IMR-90 (cell line): ENCODE measurements at regions not wholly inside any gene's neighbourhood (a gene's known extent, or its start where the extent isn't known, plus 50 kb on each side); places are given as distances from the start of the nearest gene placed in this dataset.

ENCODE experiments used
- ATAC-seq: fragments of 200-7000 bp; cut with Tn5 transposase; 2 replicates; pipeline ENCODE4 v1.9.1; 2020; ENCODE audit warnings: low read depth, mild to moderate bottlenecking, moderate library complexity
- BruUV-seq: library from RNA; stranded (reverse); fragments of 400-500 nt; replicated peaks from 2 replicates; lab custom pipeline; 2021; lab: Mats Ljungman, UMichigan
- CTCF ChIA-PET: fragments of 300-600 bp; formaldehyde crosslinking; extraction: SDS; loops from one replicate; lab custom pipeline; 2021; ENCODE audit warnings: antibody characterized with exemption; lab: Yijun Ruan, JAX
- POLR2A ChIA-PET: fragments of 300-600 bp; sonication (Branson Sonifier 250); formaldehyde crosslinking; loops from one replicate; lab custom pipeline; 2022; ENCODE audit warnings: antibody characterized with exemption; ENCODE audit not compliant: unreplicated experiment; lab: Charles Lee
- DNase-seq: peaks from one replicate; pipeline ENCODE4 v3.0.0; 2013
- H2AFZ ChIP-seq: replicated peaks from 2 replicates; pipeline ENCODE3; 2013; ENCODE audit warnings: low read length, mild to moderate bottlenecking; ENCODE audit not compliant: poor library complexity
- H2AK5ac ChIP-seq: 2 replicates; pipeline ENCODE4 v1.6.1; 2013; ENCODE audit warnings: low read depth, low read length, inconsistent platforms
- H2AK9ac ChIP-seq: replicated peaks from 2 replicates; pipeline ENCODE3; 2013; ENCODE audit warnings: mild to moderate bottlenecking, low read depth, low read length, moderate library complexity; ENCODE audit not compliant: poor library complexity
- H2BK120ac ChIP-seq: 2 replicates; pipeline ENCODE4 v1.6.1; 2013; ENCODE audit warnings: low read depth, low read length, inconsistent platforms
- H2BK15ac ChIP-seq: 3 replicates; pipeline ENCODE4 v1.6.1; 2013; ENCODE audit warnings: low read depth, low read length, inconsistent platforms
- H2BK20ac ChIP-seq: 2 replicates; pipeline ENCODE4 v1.6.1; 2013; ENCODE audit warnings: low read depth, mild to moderate bottlenecking, inconsistent platforms, low read length, moderate library complexity
- H2BK5ac ChIP-seq: 2 replicates; pipeline ENCODE4 v1.6.1; 2013; ENCODE audit warnings: mild to moderate bottlenecking, low read depth, low read length, inconsistent platforms; ENCODE audit not compliant: poor library complexity, severe bottlenecking
- H3K14ac ChIP-seq: replicated peaks from 2 replicates; pipeline ENCODE4 v1.6.1; 2013; ENCODE audit warnings: low read depth, low read length, inconsistent platforms
- H3K18ac ChIP-seq: 2 replicates; pipeline ENCODE4 v1.6.1; 2013; ENCODE audit warnings: low read depth, low read length, control low read depth
- H3K23ac ChIP-seq: 2 replicates; pipeline ENCODE4 v1.6.1; 2013; ENCODE audit warnings: low read depth, low read length, inconsistent platforms
- H3K27ac ChIP-seq: 2 replicates; pipeline ENCODE4 v1.5.1; 2013; ENCODE audit warnings: mild to moderate bottlenecking, control low read depth, low read length; ENCODE audit not compliant: insufficient read depth
- H3K27me3 ChIP-seq: 2 replicates; pipeline ENCODE4 v1.6.1; 2013; ENCODE audit warnings: low read length; ENCODE audit not compliant: control insufficient read depth, insufficient read depth
- H3K36me3 ChIP-seq: 2 replicates; pipeline ENCODE4 v1.6.1; 2013; ENCODE audit warnings: low read length, mixed read lengths; ENCODE audit not compliant: control insufficient read depth, insufficient read depth
- H3K4ac ChIP-seq: 2 replicates; pipeline ENCODE4 v1.6.1; 2013; ENCODE audit warnings: low read depth, low read length, inconsistent platforms
- H3K4me1 ChIP-seq: 2 replicates; pipeline ENCODE4 v1.6.1; 2013; ENCODE audit warnings: low read length, mixed read lengths; ENCODE audit not compliant: control insufficient read depth, insufficient read depth
- H3K4me2 ChIP-seq: 2 replicates; pipeline ENCODE4 v1.6.1; 2013; ENCODE audit warnings: low read depth, mild to moderate bottlenecking, control low read depth, low read length, moderate library complexity
- H3K4me3 ChIP-seq: 2 replicates; pipeline ENCODE4 v1.5.1; 2013; ENCODE audit warnings: low read depth, mild to moderate bottlenecking, control low read depth, low read length, moderate library complexity; ENCODE audit not compliant: insufficient read depth
- H3K56ac ChIP-seq: 2 replicates; pipeline ENCODE4 v1.6.1; 2013; ENCODE audit warnings: low read length, inconsistent platforms; ENCODE audit not compliant: insufficient read depth; ENCODE audit errors: extremely low read depth
- H3K79me1 ChIP-seq, 2 experiments: 2 replicates each; pipeline ENCODE4 v1.6.1; 2013; ENCODE audit warnings: low read length in 2 of 2, inconsistent platforms in 1 of 2, low read depth in 1 of 2
- H3K9ac ChIP-seq: 2 replicates; pipeline ENCODE4 v1.6.1; 2013; ENCODE audit warnings: low read depth, low read length, control low read depth
- H3K9me1 ChIP-seq: 2 replicates; pipeline ENCODE4 v1.6.1; 2013; ENCODE audit warnings: low read length, inconsistent platforms; ENCODE audit not compliant: insufficient read depth
- H3K9me3 ChIP-seq: 2 replicates; pipeline ENCODE4 v1.6.1; 2013; ENCODE audit warnings: low read length; ENCODE audit not compliant: control insufficient read depth, insufficient read depth
- H4K20me1 ChIP-seq: 2 replicates; pipeline ENCODE4 v1.6.1; 2013; ENCODE audit warnings: low read length, inconsistent platforms; ENCODE audit not compliant: insufficient read depth
- H4K5ac ChIP-seq: 2 replicates; pipeline ENCODE4 v1.6.1; 2013; ENCODE audit warnings: mild to moderate bottlenecking, low read depth, low read length, control low read depth
- H4K8ac ChIP-seq, 2 experiments: 2 replicates each; pipeline ENCODE4 v1.6.1; 2013; ENCODE audit warnings: low read depth in 2 of 2, low read length in 2 of 2, control low read depth in 1 of 2, inconsistent platforms in 1 of 2
- H4K91ac ChIP-seq: 2 replicates; pipeline ENCODE4 v1.6.1; 2013; ENCODE audit warnings: low read depth, low read length, inconsistent platforms; ENCODE audit not compliant: insufficient read depth
- BHLHE40 ChIP-seq: fragments of 150-350 bp; IDR thresholded peaks from 2 replicates; pipeline ENCODE4 v1.6.1; 2016; ENCODE audit warnings: mild to moderate bottlenecking, low read depth, low read length
- CEBPB ChIP-seq: IDR thresholded peaks from 2 replicates; pipeline ENCODE4 v1.6.1; 2012; ENCODE audit warnings: low read depth, low read length, improper control_type of control experiment
- ELK1 ChIP-seq: fragments of 150-350 bp; IDR thresholded peaks from 2 replicates; pipeline ENCODE4 v1.6.1; 2016; ENCODE audit warnings: low read depth, mild to moderate bottlenecking, low read length, moderate library complexity, borderline replicate concordance
- MAFK ChIP-seq: IDR thresholded peaks from 2 replicates; pipeline ENCODE4 v1.6.1; 2012; ENCODE audit warnings: low read depth, low read length, improper control_type of control experiment
- MAZ ChIP-seq: IDR thresholded peaks from 2 replicates; pipeline ENCODE4 v1.6.1; 2012; ENCODE audit warnings: low read depth, mild to moderate bottlenecking, low read length, improper control_type of control experiment, moderate library complexity, borderline replicate concordance
- POLR2A ChIP-seq: IDR thresholded peaks from 2 replicates; pipeline ENCODE4 v1.6.1; 2012; ENCODE audit warnings: mild to moderate bottlenecking, low read depth, low read length
- WGBS, 2 experiments: methylation state at CpG; one replicate each; pipeline versions ENCODE4 v1.1.5 to v1.1.7; 2013; ENCODE audit warnings: missing lambda C conversion rate in 2 of 2; ENCODE audit not compliant: insufficient read length in 1 of 2; ENCODE audit errors: extremely low coverage in 2 of 2; 5-methylcytosine and 5-hydroxymethylcytosine counted together
- dilution Hi-C: fragments of 300-500 bp; cut with HindIII; formaldehyde crosslinking; loops from one replicate; pipeline ENCODE4 v1.14.3; 2018; ENCODE audit warnings: low sequenced_read_pairs; ENCODE audit not compliant: unreplicated experiment
- in situ Hi-C: fragments of 300-500 bp; cut with MboI; formaldehyde crosslinking; loops from 3 replicates; pipeline ENCODE4 v1.14.3; 2019; ENCODE audit warnings: low sequenced_read_pairs, inconsistent platforms, mixed read lengths
- intact Hi-C: fragments of 100-400 bp; cut with micrococcal nuclease; formaldehyde crosslinking; loops from 2 replicates; pipeline ENCODE4 v1.10.0; 2022

DNA sequence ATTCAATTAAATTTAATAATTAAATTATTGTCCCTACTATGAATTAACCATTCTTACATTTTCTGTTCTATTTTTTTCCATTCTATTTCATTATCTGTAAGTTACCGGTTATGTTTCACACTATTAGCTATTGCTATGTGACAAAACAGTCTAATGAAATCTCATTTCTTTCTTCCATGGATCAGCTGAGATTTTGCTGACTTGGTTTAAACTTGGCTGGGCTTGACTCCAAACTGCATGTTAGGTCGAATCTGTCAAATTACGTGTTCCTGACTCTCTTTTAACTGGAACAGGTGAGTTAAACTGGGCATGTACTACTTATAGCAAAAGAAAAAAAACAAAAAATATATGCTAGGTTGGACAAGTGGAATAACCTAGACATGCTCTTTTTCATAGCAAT is 1464.4 kb downstream of the OLFM4 start:
- Histone ChIP-seq H3K27ac (no peak overlapping the region), H3K27me3 (no peaks in the 10 kb centered on the region), H2AK9ac (no peak overlapping the region), H3K14ac (no peak overlapping the region), H2BK120ac (no peak overlapping the region), H3K4me1 (no peaks in the 10 kb centered on the region), H4K8ac (no peak overlapping the region), H3K9me3 (no peaks in the 10 kb centered on the region; the same call in 1 of the 2 replicates), H3K9ac (no peak overlapping the region), H2AK5ac (no peak overlapping the region), H3K36me3 (no peaks in the 10 kb centered on the region), H3K9me1 (no peaks in the 10 kb centered on the region), H2BK5ac (no peak overlapping the region), H4K91ac (no peak overlapping the region), H2BK15ac (no peak overlapping the region), H3K4me2 (no peak overlapping the region), H3K18ac (no peak overlapping the region), H2BK20ac (no peak overlapping the region), H3K79me1 (no peaks in the 10 kb centered on the region), H3K23ac (no peak overlapping the region), H2AFZ (no peak overlapping the region), H4K20me1 (no peaks in the 10 kb centered on the region), H3K4me3 (no peak overlapping the region), H4K5ac (no peak overlapping the region), H3K4ac (no peak overlapping the region), H3K56ac (no peak overlapping the region)
- no peak for DNase-seq
- no peak for ATAC-seq
- CTCF ChIA-PET: no interaction called here
- POLR2A ChIA-PET: no interaction called here
- dilution Hi-C loops: no loop called here
- BruUV-seq: no TSS peak
- WGBS, 2 experiments: no CpG with 5 or more reads among the region's 3 CpGs
- TF ChIP-seq POLR2A (no peak), ELK1 (no peak), MAFK (0 out of 2 replicates have a peak, but pooled peaks have one; percentile 18), BHLHE40 (no peak), MAZ (no peak), CEBPB (no peak)
- in situ Hi-C loops: no loop called here
- intact Hi-C loops: no loop called here
